Caki2 (cell line): ENCODE measurements at regions not wholly inside any gene's neighbourhood (a gene's known extent, or its start where the extent isn't known, plus 50 kb on each side); places are given as distances from the start of the nearest gene placed in this dataset.

Experiments
- DNase-seq: peaks from one replicate; pipeline ENCODE4 v3.0.0-alpha.2; 2015; ENCODE audit warnings: low read depth
- in situ Hi-C: cut with HindIII; loops from 2 replicates; pipeline ENCODE4 v1.10.0; 2016; ENCODE audit warnings: low sequenced_read_pairs, low pct_unique_long_range_greater_than_20kb, mixed read lengths

DNA sequence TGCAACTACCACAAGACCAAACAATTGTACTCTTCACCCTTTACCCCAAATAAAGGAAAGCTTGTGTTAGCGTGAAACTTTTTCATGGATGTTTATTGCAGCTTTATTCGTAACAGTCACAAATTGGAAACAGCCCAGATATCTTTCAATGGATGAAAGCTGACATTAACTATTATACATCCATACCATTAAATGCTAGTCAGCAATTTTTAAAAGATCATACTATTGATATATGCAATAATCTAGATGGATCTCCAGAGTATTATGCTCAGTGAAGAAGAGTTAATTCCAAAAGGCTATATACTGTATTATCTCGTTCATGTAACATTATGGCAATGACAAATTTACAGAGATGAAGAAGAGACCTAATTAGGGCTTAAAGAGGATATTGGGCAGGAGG lies 1491.2 kb upstream of the CDH8 start:
- in situ Hi-C loops = no loop called here
- DNase-seq = no peak

DNA sequence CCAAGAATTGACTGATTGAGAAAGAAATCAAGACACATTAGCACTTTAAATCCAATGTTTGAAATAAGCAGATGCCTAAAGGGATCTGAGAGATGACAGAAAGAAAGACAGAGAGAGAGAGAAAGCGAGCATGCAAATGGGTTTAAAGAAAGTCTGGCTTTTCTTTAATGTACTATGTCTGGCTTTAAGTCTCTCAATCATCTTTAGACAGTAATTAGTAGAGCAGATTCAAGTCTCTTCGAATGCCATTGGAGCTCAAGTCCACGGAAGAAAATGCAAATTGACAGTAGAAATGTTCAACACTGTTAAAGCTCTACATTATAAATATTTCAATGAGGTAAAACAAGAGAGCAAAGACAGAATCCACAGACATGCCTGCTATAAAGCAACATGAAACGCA lies 1480.2 kb upstream of the CDH8 start:
- no peak for DNase-seq
- in situ Hi-C loops = no loop called here

DNA sequence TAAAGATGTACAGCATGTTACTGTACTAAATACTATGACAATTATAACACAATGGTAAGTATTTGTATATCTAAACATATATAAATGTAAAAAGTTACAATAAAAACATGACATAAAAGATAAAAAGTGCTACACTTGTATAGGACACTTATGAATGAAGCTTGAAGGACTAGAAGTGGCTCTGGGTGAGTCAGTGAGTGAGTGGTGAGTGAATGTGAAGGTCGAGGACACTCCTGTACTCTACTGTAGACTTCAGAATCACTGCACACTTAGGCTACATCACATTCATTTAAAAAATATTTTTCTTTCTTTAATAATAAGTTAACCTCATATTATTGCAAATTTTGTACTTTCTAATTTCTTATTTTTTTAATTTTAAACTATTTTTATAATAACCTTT lies 1476.7 kb upstream of the CDH8 start:
- in situ Hi-C loops = no loop called here

DNA sequence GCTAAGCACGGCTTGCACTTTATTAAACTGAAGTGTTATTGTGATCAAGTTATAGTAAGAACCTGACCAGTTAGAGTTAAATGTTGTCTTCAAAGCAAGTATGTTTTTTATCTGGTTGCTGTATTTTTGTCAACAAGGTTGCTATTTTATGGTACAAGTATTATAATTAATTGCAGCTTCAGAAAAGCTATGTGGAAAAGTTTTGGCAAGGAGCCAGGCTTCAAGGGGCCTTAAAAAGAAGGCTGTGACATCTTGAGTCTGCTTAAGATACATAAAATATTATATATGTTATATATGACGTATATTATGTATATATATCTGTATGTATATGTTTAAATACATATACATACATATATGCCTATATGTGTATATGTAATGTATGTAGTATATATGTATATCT lies 1461.2 kb upstream of the CDH8 start:
- no peak for DNase-seq
- in situ Hi-C loops = no loop called here

More for the DNA sequence above, 1476.7 kb upstream of the CDH8 start:
- DNase-seq = no peak

DNA sequence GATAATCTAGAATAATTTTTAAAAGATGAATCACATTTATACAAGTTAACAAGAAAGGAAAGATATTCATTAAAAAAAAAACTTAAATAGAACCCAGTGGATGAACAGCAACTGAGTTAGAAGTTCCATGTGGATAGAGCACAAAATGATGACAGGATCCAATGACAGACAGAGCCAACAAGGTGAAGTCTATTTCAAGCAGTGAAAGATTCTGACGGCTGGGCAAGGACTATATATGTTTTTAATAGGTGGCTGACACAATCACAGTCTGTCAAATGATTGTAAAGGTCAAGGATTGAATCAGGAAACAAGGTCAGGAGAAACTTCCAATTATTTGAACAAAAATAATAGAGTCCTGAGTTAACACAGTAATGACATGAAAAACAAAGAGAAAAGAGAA lies 1460.0 kb upstream of the CDH8 start:
- DNase-seq = no peak
- in situ Hi-C loops = no loop called here

DNA sequence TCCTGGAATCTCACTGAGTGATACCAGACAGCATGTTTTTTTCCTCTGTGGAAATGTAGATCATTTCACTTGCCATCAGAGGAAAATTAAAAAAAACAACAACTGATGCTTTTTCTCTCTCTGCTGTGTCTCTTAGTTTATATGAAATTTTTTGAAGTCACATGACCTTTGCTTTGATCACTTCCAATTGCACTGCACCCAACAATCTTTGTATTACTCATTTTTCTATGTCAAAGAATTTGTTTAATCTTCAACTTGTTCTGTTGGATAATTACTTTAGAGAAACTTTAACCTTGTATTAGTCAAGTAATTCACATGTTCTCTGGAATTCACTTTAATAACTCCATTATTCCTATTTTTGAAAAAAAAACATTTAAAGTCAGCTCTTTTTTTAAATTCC lies 1452.7 kb upstream of the CDH8 start:
- in situ Hi-C loops = no loop called here
- no peak for DNase-seq

DNA sequence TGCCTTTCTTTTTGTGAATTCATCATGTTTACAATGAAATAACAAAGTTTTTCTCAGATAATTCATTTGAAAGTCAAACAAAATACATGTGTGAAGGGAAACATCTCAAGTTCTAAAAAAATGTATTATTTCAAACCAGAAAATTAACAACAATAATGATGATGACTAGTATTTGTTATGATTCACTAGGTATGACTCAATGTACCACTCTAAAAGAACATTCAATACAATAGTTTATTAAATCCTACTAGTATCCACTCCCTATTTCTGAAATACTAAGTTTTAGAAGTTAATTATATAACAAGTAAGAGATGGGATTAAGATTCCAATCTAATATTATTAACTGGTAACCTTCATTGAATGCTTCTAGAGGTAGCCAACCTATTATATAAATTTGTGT lies 1444.8 kb upstream of the CDH8 start:
- in situ Hi-C loops = no loop called here
- DNase-seq = no peak

DNA sequence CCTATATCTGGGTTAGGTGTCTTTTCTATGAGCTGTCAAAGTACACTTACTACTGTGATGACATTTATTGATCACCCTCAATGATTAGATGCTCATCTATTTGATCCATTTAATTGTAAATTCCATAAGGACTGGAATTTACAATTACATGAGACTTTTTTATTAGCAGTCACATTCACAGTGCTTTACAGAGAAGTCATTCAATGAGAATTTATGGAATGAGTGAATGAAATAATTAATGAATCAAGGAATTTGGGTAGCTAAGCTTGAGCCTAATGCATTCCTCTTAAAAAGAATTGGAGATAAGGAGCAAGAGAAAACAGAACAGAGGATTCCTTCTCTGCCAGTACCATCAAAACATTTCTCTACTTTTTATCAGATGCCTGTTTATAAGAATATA lies 1437.5 kb upstream of the CDH8 start:
- in situ Hi-C loops = no loop called here
- DNase-seq = no peak

DNA sequence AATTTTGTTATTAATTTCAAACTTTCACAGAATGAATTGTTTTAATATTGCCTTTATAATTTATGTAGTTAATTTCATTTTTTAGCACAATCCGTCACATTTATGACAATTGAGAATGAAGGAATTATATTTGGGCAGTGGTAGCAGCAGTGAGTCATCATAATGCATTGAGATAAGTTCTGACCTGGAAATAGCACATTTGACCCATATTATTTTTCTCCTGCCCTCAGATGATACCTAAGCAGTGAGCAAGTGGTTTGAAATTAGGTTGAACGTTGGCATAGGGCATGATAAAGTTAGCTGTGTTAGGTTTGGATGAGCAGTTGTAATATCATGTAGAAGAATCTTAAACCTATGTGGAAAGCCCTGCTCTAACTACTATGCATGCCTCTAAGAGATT lies 1431.3 kb upstream of the CDH8 start:
- in situ Hi-C loops = no loop called here
- DNase-seq = no peak

DNA sequence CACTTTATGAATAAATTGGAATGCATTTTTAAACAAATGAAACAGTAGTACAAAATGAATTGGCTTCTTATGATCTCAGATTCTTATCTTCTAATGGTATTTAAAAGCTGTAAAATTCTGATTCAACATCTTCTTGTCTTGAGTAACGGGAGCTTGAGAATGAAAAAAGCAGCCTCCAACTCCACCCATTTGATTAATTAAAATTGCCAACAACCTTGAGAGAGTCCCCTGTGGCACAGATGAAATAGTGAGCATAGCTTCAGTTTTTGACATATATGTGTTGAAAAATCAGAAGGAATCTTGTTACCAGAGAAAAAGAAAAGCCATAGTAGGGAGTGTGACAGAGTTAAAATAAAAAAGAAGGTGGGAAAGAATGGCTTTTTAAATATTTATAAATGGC lies 1426.1 kb upstream of the CDH8 start:
- in situ Hi-C loops = no loop called here

DNA sequence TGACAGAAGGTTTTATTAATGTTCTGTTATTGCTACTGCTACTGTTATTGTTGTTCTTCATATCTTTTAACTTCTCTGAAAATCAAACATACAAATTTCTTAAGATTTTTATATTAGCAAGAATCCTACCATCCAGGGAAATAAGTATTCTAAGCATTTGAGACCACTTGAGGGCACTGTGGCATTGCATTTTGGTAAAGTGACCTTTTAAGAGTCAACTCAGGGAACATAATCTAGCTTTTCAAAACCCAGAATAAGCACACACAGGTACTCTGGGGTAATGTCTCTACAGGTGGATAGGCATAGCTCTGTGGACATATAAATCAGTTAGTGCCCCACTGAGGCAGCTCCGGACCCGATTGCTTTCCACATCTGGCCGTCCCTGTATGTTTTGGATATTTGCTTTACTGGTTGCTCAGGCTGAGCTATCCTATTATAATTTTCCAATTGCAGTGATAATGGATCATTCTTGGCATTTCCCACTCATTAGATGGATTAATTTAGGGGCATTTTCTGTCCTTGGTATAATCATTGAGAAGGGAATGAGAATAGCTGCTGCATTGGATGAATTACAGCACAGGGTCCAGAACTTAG lies 1425.1 kb upstream of the CDH8 start:
- peak; percentile 21 for DNase-seq
- in situ Hi-C loops = no loop called here

More for the DNA sequence above, 1426.1 kb upstream of the CDH8 start:
- DNase-seq = no peak

DNA sequence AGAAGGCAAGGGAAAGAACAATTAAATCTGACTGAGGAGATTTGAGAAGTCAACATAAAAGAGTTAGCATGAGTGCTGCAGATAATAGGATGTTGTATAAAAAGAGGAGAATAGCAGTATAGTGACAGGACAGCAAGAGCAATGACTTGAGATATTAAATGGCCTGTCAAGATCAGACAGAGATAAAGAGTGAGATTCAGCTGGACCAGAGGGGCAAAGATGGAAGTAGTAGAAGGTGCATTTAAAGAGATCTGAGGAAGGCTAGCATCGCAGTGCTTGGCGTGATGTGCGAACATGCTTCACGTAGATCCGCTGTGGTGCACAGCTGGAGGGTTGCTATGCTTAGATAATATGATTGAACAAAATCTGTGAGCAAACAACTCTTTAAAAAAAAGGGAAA lies 1422.6 kb upstream of the CDH8 start:
- in situ Hi-C loops = no loop called here

DNA sequence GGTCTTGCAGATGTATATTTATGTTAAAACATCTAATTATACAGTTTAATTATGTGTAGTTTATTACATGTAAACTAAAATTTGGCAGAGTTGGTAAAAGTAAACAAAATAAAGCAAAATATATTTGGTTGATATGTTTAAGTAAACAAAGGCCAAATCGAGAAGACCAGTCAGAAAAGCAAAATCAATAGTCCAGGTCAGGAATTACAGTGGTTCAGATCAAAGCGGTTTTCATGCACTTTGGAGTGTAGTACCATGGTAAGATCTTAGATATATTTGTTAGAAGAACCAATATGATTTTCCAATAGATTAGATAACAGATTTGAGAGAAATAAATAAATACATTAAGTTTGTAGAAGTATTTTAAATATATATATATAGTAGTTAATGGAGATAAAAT lies 1421.6 kb upstream of the CDH8 start:
- in situ Hi-C loops = no loop called here
- no peak for DNase-seq

More for the DNA sequence above, 1422.6 kb upstream of the CDH8 start:
- no peak for DNase-seq

DNA sequence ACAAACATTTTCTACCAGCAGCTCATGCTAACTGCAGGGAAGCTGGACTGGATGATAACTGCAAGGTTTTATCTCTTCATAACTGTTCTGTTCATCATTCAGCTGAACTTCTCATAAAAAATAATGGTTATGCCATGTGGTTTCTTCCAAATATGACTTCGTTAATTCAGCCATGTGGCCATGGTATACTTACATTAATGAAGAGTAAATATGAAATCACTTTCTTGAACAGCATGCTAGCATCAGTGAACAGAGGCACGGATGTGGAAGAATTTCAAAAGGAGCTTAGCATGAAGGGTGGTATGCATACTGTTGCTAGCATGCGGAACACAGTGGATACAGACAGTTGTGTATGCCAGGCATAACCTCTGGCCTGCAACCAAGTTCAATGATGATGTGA lies 1417.0 kb upstream of the CDH8 start:
- no peak for DNase-seq
- in situ Hi-C loops = no loop called here

DNA sequence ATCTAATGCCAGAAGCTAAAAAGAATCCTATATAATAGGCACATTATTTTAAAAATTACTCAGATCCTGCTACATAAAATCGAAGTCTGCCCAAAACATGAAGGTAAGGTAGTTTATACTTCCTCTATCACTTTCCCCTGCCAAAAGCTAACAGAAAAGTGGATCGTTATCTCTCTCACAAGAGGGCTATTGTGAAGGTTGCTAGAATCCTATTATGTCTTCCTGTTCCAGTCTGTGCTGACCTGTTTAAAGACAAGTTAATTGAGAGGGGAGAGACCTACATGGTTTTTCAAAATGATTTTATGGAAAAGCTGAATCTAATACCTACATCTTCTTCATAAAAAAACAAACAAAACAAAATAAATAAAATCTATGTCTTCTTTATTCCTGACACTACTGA lies 1410.9 kb upstream of the CDH8 start:
- in situ Hi-C loops = no loop called here
- DNase-seq = no peak

DNA sequence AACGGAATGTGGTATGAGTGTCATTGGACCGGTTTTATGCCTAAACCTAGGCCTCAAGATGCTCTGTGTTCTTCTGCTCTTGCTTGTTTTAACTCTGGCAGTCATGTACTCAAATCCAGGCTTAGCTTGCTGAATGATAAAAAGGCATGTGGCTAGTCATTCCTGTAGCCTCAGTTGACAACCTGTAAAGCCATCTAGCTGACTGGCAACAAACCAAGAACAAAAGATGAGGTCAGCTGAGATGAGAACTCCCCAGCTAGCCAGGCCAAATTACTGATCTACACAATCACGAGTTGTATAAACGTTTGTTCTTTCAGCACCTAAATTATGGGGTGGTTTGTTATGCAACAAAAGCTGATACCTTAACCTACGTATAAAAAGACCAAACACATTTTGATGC lies 1406.0 kb upstream of the CDH8 start:
- DNase-seq = no peak
- in situ Hi-C loops = no loop called here

DNA sequence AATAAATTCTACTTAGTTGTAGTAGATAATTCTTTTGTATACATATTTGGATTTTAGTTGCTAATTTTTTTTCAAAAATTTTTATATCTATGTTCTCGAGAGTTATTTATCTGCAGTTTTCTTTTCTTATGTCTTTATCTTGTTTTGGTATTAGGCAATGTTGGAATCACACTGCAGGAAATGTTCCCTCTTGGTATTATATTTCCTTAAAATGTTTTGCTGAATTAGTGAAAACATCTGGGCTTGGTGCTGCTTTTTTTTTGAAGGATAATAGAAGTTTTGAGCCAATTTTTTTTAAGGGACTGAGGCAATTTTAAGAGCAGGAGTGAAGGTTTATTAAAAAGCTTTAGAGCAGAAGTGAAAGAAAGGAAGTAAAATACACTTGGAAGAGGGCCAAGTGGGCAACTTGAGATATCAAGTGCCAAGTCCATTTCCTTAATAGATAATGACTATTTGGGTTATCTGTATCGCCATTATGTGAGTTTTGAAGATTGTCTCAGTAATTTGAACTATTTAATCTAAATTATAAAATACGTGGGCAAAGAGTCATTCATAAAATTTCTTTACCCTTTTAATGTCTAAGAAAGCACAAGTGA lies 1390.1 kb upstream of the CDH8 start:
- in situ Hi-C loops = no loop called here
- DNase-seq = no peak

DNA sequence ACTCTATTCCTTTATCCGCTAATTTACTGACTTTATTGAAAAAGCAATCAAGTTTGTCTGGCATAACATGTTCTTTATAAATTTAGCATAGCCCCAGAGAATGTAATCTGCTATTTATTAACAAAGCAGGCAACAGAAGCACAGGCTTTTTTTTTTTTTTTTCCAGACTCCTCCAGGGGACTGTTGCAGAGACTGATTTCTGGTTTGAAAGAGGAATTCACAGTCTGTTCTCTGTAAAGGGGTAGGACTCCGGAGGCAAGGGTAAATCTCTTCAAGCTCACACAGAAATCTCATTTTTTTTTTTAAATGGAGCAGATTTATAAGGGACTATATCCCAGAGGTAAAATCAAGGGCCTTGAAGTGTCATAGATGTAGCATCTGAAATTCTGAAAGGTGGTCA lies 1386.5 kb upstream of the CDH8 start:
- no peak for DNase-seq
- in situ Hi-C loops = no loop called here

DNA sequence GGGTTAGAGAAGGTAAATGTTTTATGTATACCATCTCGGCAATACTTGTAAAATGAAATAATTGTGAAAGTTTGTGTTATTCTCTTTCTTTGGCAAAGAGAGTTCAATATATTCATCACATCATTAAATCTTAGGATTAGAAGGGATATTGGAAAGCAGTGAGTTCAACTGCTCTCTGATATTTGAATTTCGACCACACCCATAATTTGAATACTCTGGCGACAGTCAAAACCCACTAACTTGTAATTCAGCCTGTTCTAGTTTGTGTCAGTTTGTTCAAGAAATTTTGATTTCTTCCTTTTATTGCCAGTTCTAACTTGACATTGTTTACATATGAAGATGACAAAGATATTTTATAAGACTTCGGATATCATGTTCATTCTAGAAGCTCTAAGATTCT lies 1380.5 kb upstream of the CDH8 start:
- DNase-seq = no peak
- in situ Hi-C loops = no loop called here

DNA sequence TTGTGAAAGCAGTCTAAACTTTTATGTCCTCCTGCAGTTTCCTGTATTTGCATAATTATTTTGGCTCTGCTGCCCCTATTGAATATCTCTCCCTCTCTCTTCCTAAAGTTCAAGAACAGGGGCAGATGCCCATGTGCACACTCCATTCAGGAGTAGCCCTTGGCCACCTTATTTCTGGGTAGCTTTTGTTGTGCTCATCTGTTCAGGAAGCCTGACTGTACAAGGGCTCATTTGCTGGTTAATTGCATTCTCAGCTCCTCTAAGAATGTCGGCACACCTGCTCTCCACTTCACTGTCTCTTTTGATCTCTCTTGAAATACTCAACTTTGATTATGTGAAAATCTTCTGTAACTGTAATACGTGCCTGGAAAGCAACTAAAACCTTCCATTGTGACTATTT lies 1378.8 kb upstream of the CDH8 start:
- in situ Hi-C loops = no loop called here
- DNase-seq = no peak

DNA sequence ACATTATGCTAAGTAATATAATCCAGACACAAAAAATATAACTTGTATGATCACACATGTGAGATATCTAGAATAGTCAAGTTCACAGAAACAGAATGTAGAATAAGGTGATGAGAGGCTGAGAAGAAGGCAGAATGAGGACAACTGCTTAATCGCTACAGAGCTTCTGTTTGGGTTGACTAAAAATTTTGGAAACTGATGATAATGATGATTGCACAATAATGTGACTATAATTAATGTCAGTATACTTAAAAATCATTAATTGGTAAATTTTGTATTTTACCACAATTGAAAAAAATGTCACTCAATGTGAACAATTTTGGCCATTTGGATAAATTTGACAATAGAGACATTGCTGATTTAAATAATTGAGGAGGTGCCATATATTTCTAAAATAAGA lies 1374.4 kb upstream of the CDH8 start:
- DNase-seq = no peak
- in situ Hi-C loops = no loop called here
